Loucy (cell line): ENCODE measurements at regions not wholly inside any gene's neighbourhood (a gene's known extent, or its start where the extent isn't known, plus 50 kb on each side); places are given as distances from the start of the nearest gene placed in this dataset.
"Not testable (repeated sequence)": the region's sequence is repeated elsewhere in the genome, so short reads cannot be mapped to it uniquely, and the experiment has no call there.

Experiments
- H2AFZ ChIP-seq: fragments of 200-600 bp; sonication (generic); 2 replicates; pipeline ENCODE4 v1.6.0; 2016; ENCODE audit warnings: antibody characterized with exemption, mild to moderate bottlenecking, low read length, moderate library complexity
- H3F3A ChIP-seq: fragments of 200-600 bp; 2 replicates; pipeline ENCODE4 v1.6.0; 2016; ENCODE audit warnings: antibody characterized with exemption, low read depth, mild to moderate bottlenecking
- H3K27me3 ChIP-seq: fragments of 200-600 bp; sonication (generic); 2 replicates; pipeline ENCODE4 v1.6.1; 2014; ENCODE audit warnings: low read length, mild to moderate bottlenecking; ENCODE audit not compliant: insufficient read depth, poor library complexity, severe bottlenecking
- H3K36me3 ChIP-seq: fragments of 200-600 bp; sonication (generic); 2 replicates; pipeline ENCODE4 v1.6.1; 2016; ENCODE audit warnings: low read length; ENCODE audit not compliant: insufficient read depth
- H3K4me1 ChIP-seq: fragments of 200-600 bp; sonication (generic); 2 replicates; pipeline ENCODE4 v1.5.1; 2014; ENCODE audit warnings: low read length, mild to moderate bottlenecking; ENCODE audit not compliant: insufficient read depth, poor library complexity, severe bottlenecking
- H3K4me2 ChIP-seq: fragments of 200-600 bp; sonication (generic); 2 replicates; pipeline ENCODE4 v1.6.0; 2014; ENCODE audit warnings: antibody characterized with exemption, low read length, low read depth, mild to moderate bottlenecking; ENCODE audit not compliant: poor library complexity, severe bottlenecking
- H3K4me3 ChIP-seq: fragments of 200-600 bp; sonication (generic); 2 replicates; pipeline ENCODE4 v1.5.1; 2014; ENCODE audit warnings: low read length, mild to moderate bottlenecking, mixed read lengths; ENCODE audit not compliant: poor library complexity, severe bottlenecking
- H3K79me2 ChIP-seq: fragments of 200-600 bp; sonication (generic); 2 replicates; pipeline ENCODE4 v1.6.1; 2014; ENCODE audit warnings: low read length; ENCODE audit not compliant: insufficient read depth
- H3K9ac ChIP-seq: fragments of 200-600 bp; sonication (generic); 2 replicates; pipeline ENCODE4 v1.6.0; 2014; ENCODE audit warnings: mild to moderate bottlenecking, low read depth, low read length, moderate library complexity; ENCODE audit not compliant: poor library complexity, severe bottlenecking
- H3K9me2 ChIP-seq: fragments of 200-600 bp; sonication (generic); replicated peaks from 2 replicates; pipeline ENCODE4 v1.6.1; 2016; ENCODE audit warnings: low read depth, low read length, mixed read lengths
- H3K9me3 ChIP-seq: fragments of 200-600 bp; sonication (generic); 2 replicates; pipeline ENCODE4 v1.6.1; 2014; ENCODE audit warnings: mild to moderate bottlenecking, antibody characterized with exemption, low read length, low read depth; ENCODE audit not compliant: insufficient read depth
- H4K20me1 ChIP-seq: fragments of 200-600 bp; sonication (generic); 2 replicates; pipeline ENCODE4 v1.6.0; 2014; ENCODE audit warnings: antibody characterized with exemption, low read length, mild to moderate bottlenecking; ENCODE audit not compliant: insufficient read depth, poor library complexity, severe bottlenecking
- CTCF ChIP-seq: fragments of 200-600 bp; sonication (generic); conservative IDR thresholded peaks from 2 replicates; pipeline ENCODE4 v1.5.1; 2014; ENCODE audit warnings: mild to moderate bottlenecking, antibody characterized with exemption, low read length
- EZH2phosphoT487 ChIP-seq: fragments of 200-600 bp; IDR thresholded peaks from 2 replicates; pipeline ENCODE4 v1.6.1; 2018; ENCODE audit warnings: antibody characterized with exemption, mild to moderate bottlenecking, moderate library complexity, borderline replicate concordance

- Histone ChIP-seq H2AFZ (no peak overlapping the region), H3K4me2 (no peak overlapping the region), H3K9me2 (no peaks in the 10 kb centered on the region), H3K36me3 (no peaks in the 10 kb centered on the region), H3K79me2 (no peaks in the 10 kb centered on the region), H3F3A (no peaks in the 10 kb centered on the region), H3K4me1 (no peaks in the 10 kb centered on the region), H3K9me3 (no peaks in the 10 kb centered on the region), H3K4me3 (no peak overlapping the region), H4K20me1 (no peaks in the 10 kb centered on the region), H3K27me3 (no peaks in the 10 kb centered on the region), H3K9ac (no peak overlapping the region)
- TF ChIP-seq CTCF (no peak), EZH2phosphoT487 (no peak)
Measured at GRCh38 chr10:120791316-120791715, 59.8 kb upstream of the WDR11 start.

DNA sequence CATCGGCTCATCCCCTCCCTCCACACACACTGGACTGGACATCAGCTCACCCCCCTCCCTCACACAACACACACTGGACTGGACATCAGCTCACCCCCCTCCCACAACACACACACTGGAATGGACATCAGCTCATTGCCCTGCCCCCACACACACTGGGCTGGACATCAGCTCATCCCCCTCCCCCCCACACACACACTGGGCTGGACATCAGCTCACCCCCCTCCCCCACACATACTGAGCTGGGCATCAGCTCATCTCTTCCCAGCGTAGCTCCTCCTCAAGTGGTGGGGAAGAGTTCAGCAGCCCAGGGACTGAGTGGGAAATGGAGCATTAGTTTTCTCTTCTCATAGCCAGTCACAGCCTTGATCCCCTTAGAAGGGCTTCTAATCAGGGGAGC lies 58.1 kb upstream of the WDR11 start:
- no peaks in the 10 kb centered on the region for H3K9me3 ChIP-seq
- no peak overlapping the region for H3K9ac ChIP-seq
- H3K36me3 ChIP-seq: no peaks in the 10 kb centered on the region
- no peaks in the 10 kb centered on the region for H3K4me1 ChIP-seq
- no peaks in the 10 kb centered on the region for H4K20me1 ChIP-seq
- H3K79me2 ChIP-seq: no peaks in the 10 kb centered on the region
- no peak overlapping the region for H2AFZ ChIP-seq
- no peaks in the 10 kb centered on the region for H3K27me3 ChIP-seq
- H3K4me2 ChIP-seq: no peak overlapping the region
- TF ChIP-seq CTCF (no peak), EZH2phosphoT487 (no peak)
- no peak overlapping the region for H3K4me3 ChIP-seq
- no peaks in the 10 kb centered on the region for H3F3A ChIP-seq
- H3K9me2 ChIP-seq: no peaks in the 10 kb centered on the region

- Histone ChIP-seq H3K4me1 (no peaks in the 10 kb centered on the region), H3K4me2 (no peak overlapping the region), H3K4me3 (no peak overlapping the region), H3K9me2 (no peaks in the 10 kb centered on the region), H3K79me2 (no peaks in the 10 kb centered on the region), H2AFZ (no peak overlapping the region), H3K9me3 (no peaks in the 10 kb centered on the region), H4K20me1 (no peaks in the 10 kb centered on the region), H3F3A (no peaks in the 10 kb centered on the region), H3K9ac (no peak overlapping the region), H3K27me3 (no peaks in the 10 kb centered on the region), H3K36me3 (no peaks in the 10 kb centered on the region)
- no peak for TF ChIP-seq CTCF
- no peak for TF ChIP-seq EZH2phosphoT487
Measured at GRCh38 chr10:120794390-120794789, 56.8 kb upstream of the WDR11 start.

- H3K4me1 ChIP-seq, H4K20me1 ChIP-seq, H3F3A ChIP-seq, H3K79me2 ChIP-seq, H3K4me3 ChIP-seq, H3K9ac ChIP-seq, H3K9me3 ChIP-seq, H3K4me2 ChIP-seq, H3K36me3 ChIP-seq, H3K9me2 ChIP-seq, H3K27me3 ChIP-seq, H2AFZ ChIP-seq: not testable (repeated sequence)
Measured at GRCh38 chr10:120798276-120798675, 52.9 kb upstream of the WDR11 start.
